IMR-90 (cell line): ENCODE measurements at regions not wholly inside any gene's neighbourhood (a gene's known extent, or its start where the extent isn't known, plus 50 kb on each side); places are given as distances from the start of the nearest gene placed in this dataset.
"Not testable (repeated sequence)": the region's sequence is repeated elsewhere in the genome, so short reads cannot be mapped to it uniquely, and the experiment has no call there.

ENCODE experiments used
- ATAC-seq: fragments of 200-7000 bp; cut with Tn5 transposase; 2 replicates; pipeline ENCODE4 v1.9.1; 2020; ENCODE audit warnings: low read depth, mild to moderate bottlenecking, moderate library complexity
- BruUV-seq: library from RNA; stranded (reverse); fragments of 400-500 nt; replicated peaks from 2 replicates; lab custom pipeline; 2021; lab: Mats Ljungman, UMichigan
- CTCF ChIA-PET: fragments of 300-600 bp; formaldehyde crosslinking; extraction: SDS; loops from one replicate; lab custom pipeline; 2021; ENCODE audit warnings: antibody characterized with exemption; lab: Yijun Ruan, JAX
- POLR2A ChIA-PET: fragments of 300-600 bp; sonication (Branson Sonifier 250); formaldehyde crosslinking; loops from one replicate; lab custom pipeline; 2022; ENCODE audit warnings: antibody characterized with exemption; ENCODE audit not compliant: unreplicated experiment; lab: Charles Lee
- DNase-seq: peaks from one replicate; pipeline ENCODE4 v3.0.0; 2013
- H2AFZ ChIP-seq: replicated peaks from 2 replicates; pipeline ENCODE3; 2013; ENCODE audit warnings: low read length, mild to moderate bottlenecking; ENCODE audit not compliant: poor library complexity
- H2AK5ac ChIP-seq: 2 replicates; pipeline ENCODE4 v1.6.1; 2013; ENCODE audit warnings: low read depth, low read length, inconsistent platforms
- H2AK9ac ChIP-seq: replicated peaks from 2 replicates; pipeline ENCODE3; 2013; ENCODE audit warnings: mild to moderate bottlenecking, low read depth, low read length, moderate library complexity; ENCODE audit not compliant: poor library complexity
- H2BK120ac ChIP-seq: 2 replicates; pipeline ENCODE4 v1.6.1; 2013; ENCODE audit warnings: low read depth, low read length, inconsistent platforms
- H2BK15ac ChIP-seq: 3 replicates; pipeline ENCODE4 v1.6.1; 2013; ENCODE audit warnings: low read depth, low read length, inconsistent platforms
- H2BK20ac ChIP-seq: 2 replicates; pipeline ENCODE4 v1.6.1; 2013; ENCODE audit warnings: low read depth, mild to moderate bottlenecking, inconsistent platforms, low read length, moderate library complexity
- H2BK5ac ChIP-seq: 2 replicates; pipeline ENCODE4 v1.6.1; 2013; ENCODE audit warnings: mild to moderate bottlenecking, low read depth, low read length, inconsistent platforms; ENCODE audit not compliant: poor library complexity, severe bottlenecking
- H3K14ac ChIP-seq: replicated peaks from 2 replicates; pipeline ENCODE4 v1.6.1; 2013; ENCODE audit warnings: low read depth, low read length, inconsistent platforms
- H3K18ac ChIP-seq: 2 replicates; pipeline ENCODE4 v1.6.1; 2013; ENCODE audit warnings: low read depth, low read length, control low read depth
- H3K23ac ChIP-seq: 2 replicates; pipeline ENCODE4 v1.6.1; 2013; ENCODE audit warnings: low read depth, low read length, inconsistent platforms
- H3K27ac ChIP-seq: 2 replicates; pipeline ENCODE4 v1.5.1; 2013; ENCODE audit warnings: mild to moderate bottlenecking, control low read depth, low read length; ENCODE audit not compliant: insufficient read depth
- H3K27me3 ChIP-seq: 2 replicates; pipeline ENCODE4 v1.6.1; 2013; ENCODE audit warnings: low read length; ENCODE audit not compliant: control insufficient read depth, insufficient read depth
- H3K36me3 ChIP-seq: 2 replicates; pipeline ENCODE4 v1.6.1; 2013; ENCODE audit warnings: low read length, mixed read lengths; ENCODE audit not compliant: control insufficient read depth, insufficient read depth
- H3K4ac ChIP-seq: 2 replicates; pipeline ENCODE4 v1.6.1; 2013; ENCODE audit warnings: low read depth, low read length, inconsistent platforms
- H3K4me1 ChIP-seq: 2 replicates; pipeline ENCODE4 v1.6.1; 2013; ENCODE audit warnings: low read length, mixed read lengths; ENCODE audit not compliant: control insufficient read depth, insufficient read depth
- H3K4me2 ChIP-seq: 2 replicates; pipeline ENCODE4 v1.6.1; 2013; ENCODE audit warnings: low read depth, mild to moderate bottlenecking, control low read depth, low read length, moderate library complexity
- H3K4me3 ChIP-seq: 2 replicates; pipeline ENCODE4 v1.5.1; 2013; ENCODE audit warnings: low read depth, mild to moderate bottlenecking, control low read depth, low read length, moderate library complexity; ENCODE audit not compliant: insufficient read depth
- H3K56ac ChIP-seq: 2 replicates; pipeline ENCODE4 v1.6.1; 2013; ENCODE audit warnings: low read length, inconsistent platforms; ENCODE audit not compliant: insufficient read depth; ENCODE audit errors: extremely low read depth
- H3K79me1 ChIP-seq, 2 experiments: 2 replicates each; pipeline ENCODE4 v1.6.1; 2013; ENCODE audit warnings: low read length in 2 of 2, inconsistent platforms in 1 of 2, low read depth in 1 of 2
- H3K9ac ChIP-seq: 2 replicates; pipeline ENCODE4 v1.6.1; 2013; ENCODE audit warnings: low read depth, low read length, control low read depth
- H3K9me1 ChIP-seq: 2 replicates; pipeline ENCODE4 v1.6.1; 2013; ENCODE audit warnings: low read length, inconsistent platforms; ENCODE audit not compliant: insufficient read depth
- H3K9me3 ChIP-seq: 2 replicates; pipeline ENCODE4 v1.6.1; 2013; ENCODE audit warnings: low read length; ENCODE audit not compliant: control insufficient read depth, insufficient read depth
- H4K20me1 ChIP-seq: 2 replicates; pipeline ENCODE4 v1.6.1; 2013; ENCODE audit warnings: low read length, inconsistent platforms; ENCODE audit not compliant: insufficient read depth
- H4K5ac ChIP-seq: 2 replicates; pipeline ENCODE4 v1.6.1; 2013; ENCODE audit warnings: mild to moderate bottlenecking, low read depth, low read length, control low read depth
- H4K8ac ChIP-seq, 2 experiments: 2 replicates each; pipeline ENCODE4 v1.6.1; 2013; ENCODE audit warnings: low read depth in 2 of 2, low read length in 2 of 2, control low read depth in 1 of 2, inconsistent platforms in 1 of 2
- H4K91ac ChIP-seq: 2 replicates; pipeline ENCODE4 v1.6.1; 2013; ENCODE audit warnings: low read depth, low read length, inconsistent platforms; ENCODE audit not compliant: insufficient read depth
- WGBS, 2 experiments: methylation state at CpG; one replicate each; pipeline versions ENCODE4 v1.1.5 to v1.1.7; 2013; ENCODE audit warnings: missing lambda C conversion rate in 2 of 2; ENCODE audit not compliant: insufficient read length in 1 of 2; ENCODE audit errors: extremely low coverage in 2 of 2; 5-methylcytosine and 5-hydroxymethylcytosine counted together
- dilution Hi-C: fragments of 300-500 bp; cut with HindIII; formaldehyde crosslinking; loops from one replicate; pipeline ENCODE4 v1.14.3; 2018; ENCODE audit warnings: low sequenced_read_pairs; ENCODE audit not compliant: unreplicated experiment
- in situ Hi-C: fragments of 300-500 bp; cut with MboI; formaldehyde crosslinking; loops from 3 replicates; pipeline ENCODE4 v1.14.3; 2019; ENCODE audit warnings: low sequenced_read_pairs, inconsistent platforms, mixed read lengths
- intact Hi-C: fragments of 100-400 bp; cut with micrococcal nuclease; formaldehyde crosslinking; loops from 2 replicates; pipeline ENCODE4 v1.10.0; 2022

GRCh38 chr1:149320971-149321731 lies 153.7 kb upstream of the NBPF19 start:
- H3K36me3 ChIP-seq, H3K23ac ChIP-seq, H3K27me3 ChIP-seq, H2BK20ac ChIP-seq, H2AK9ac ChIP-seq, H3K4ac ChIP-seq, BruUV-seq, in situ Hi-C loops, H2AFZ ChIP-seq, H4K20me1 ChIP-seq, H3K4me2 ChIP-seq, POLR2A ChIA-PET, H2AK5ac ChIP-seq, H3K14ac ChIP-seq, H3K4me3 ChIP-seq, H3K18ac ChIP-seq, H3K9me1 ChIP-seq, H4K8ac ChIP-seq, H3K56ac ChIP-seq, H2BK120ac ChIP-seq, H3K79me1 ChIP-seq, intact Hi-C loops, CTCF ChIA-PET, DNase-seq, H3K9ac ChIP-seq, H3K9me3 ChIP-seq, H2BK5ac ChIP-seq, H4K91ac ChIP-seq, H3K4me1 ChIP-seq, H4K5ac ChIP-seq, H3K27ac ChIP-seq, H2BK15ac ChIP-seq, dilution Hi-C loops: not testable (repeated sequence)
- ATAC-seq, result peak; percentile 84
- WGBS, 2 experiments, result no CpG with 5 or more reads among the region's 48 CpGs

GRCh38 chr1:149321732-149322016 lies 153.2 kb upstream of the NBPF19 start:
- H2AK5ac ChIP-seq, H3K14ac ChIP-seq, BruUV-seq, H3K27me3 ChIP-seq, H3K9ac ChIP-seq, H3K9me1 ChIP-seq, H2BK15ac ChIP-seq, intact Hi-C loops, H2AFZ ChIP-seq, H4K8ac ChIP-seq, H3K27ac ChIP-seq, DNase-seq, H2BK120ac ChIP-seq, H3K23ac ChIP-seq, dilution Hi-C loops, H4K20me1 ChIP-seq, H2AK9ac ChIP-seq, H4K91ac ChIP-seq, in situ Hi-C loops, H4K5ac ChIP-seq, H2BK20ac ChIP-seq, H3K18ac ChIP-seq, POLR2A ChIA-PET, H3K9me3 ChIP-seq, H3K4me2 ChIP-seq, H3K56ac ChIP-seq, H3K79me1 ChIP-seq, H3K36me3 ChIP-seq, H3K4ac ChIP-seq, H3K4me1 ChIP-seq, CTCF ChIA-PET, H3K4me3 ChIP-seq, H2BK5ac ChIP-seq: not testable (repeated sequence)
- WGBS, 2 experiments, result no CpG with 5 or more reads among the region's 12 CpGs
- ATAC-seq, result peak; percentile 59
